ENCODE measurements at regions not wholly inside any gene's neighbourhood (a gene's known extent, or its start where the extent isn't known, plus 50 kb on each side); places are given as distances from the start of the nearest gene placed in this dataset.

DNA sequence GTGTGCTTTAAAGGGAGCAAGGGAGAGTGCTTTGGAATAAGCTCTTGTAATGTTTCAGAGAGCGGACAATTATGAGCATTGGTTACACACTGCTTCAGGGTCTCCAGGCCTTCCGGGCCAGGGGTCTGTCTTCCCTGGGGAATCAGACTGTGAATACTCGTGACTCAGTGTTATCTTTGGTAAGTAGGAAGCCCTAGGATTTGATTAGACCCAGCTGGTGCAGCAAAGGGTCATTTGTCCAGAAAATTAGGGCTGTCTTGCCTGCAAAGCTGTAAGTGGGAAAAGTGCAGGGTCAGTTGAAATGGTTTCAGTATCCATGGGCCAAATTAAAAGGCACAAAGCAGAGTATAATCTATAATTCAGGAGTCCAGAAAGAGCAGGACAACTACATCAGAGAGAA is 475.6 kb downstream of the MED13L start:
- TF ChIP-seq CTCF (IDR thresholded peaks at IDR 0.05) (no peak), POLR2A (IDR thresholded peaks at IDR 0.05) (no peak)
